IMR-90 (cell line): ENCODE measurements at regions not wholly inside any gene's neighbourhood (a gene's known extent, or its start where the extent isn't known, plus 50 kb on each side); places are given as distances from the start of the nearest gene placed in this dataset.

Experiments
- ATAC-seq: fragments of 200-7000 bp; cut with Tn5 transposase; 2 replicates; pipeline ENCODE4 v1.9.1; 2020; ENCODE audit warnings: low read depth, mild to moderate bottlenecking, moderate library complexity
- BruUV-seq: library from RNA; stranded (reverse); fragments of 400-500 nt; replicated peaks from 2 replicates; lab custom pipeline; 2021; lab: Mats Ljungman, UMichigan
- CTCF ChIA-PET: fragments of 300-600 bp; formaldehyde crosslinking; extraction: SDS; loops from one replicate; lab custom pipeline; 2021; ENCODE audit warnings: antibody characterized with exemption; lab: Yijun Ruan, JAX
- POLR2A ChIA-PET: fragments of 300-600 bp; sonication (Branson Sonifier 250); formaldehyde crosslinking; loops from one replicate; lab custom pipeline; 2022; ENCODE audit warnings: antibody characterized with exemption; ENCODE audit not compliant: unreplicated experiment; lab: Charles Lee
- DNase-seq: peaks from one replicate; pipeline ENCODE4 v3.0.0; 2013
- H2AFZ ChIP-seq: replicated peaks from 2 replicates; pipeline ENCODE3; 2013; ENCODE audit warnings: low read length, mild to moderate bottlenecking; ENCODE audit not compliant: poor library complexity
- H2AK5ac ChIP-seq: 2 replicates; pipeline ENCODE4 v1.6.1; 2013; ENCODE audit warnings: low read depth, low read length, inconsistent platforms
- H2AK9ac ChIP-seq: replicated peaks from 2 replicates; pipeline ENCODE3; 2013; ENCODE audit warnings: mild to moderate bottlenecking, low read depth, low read length, moderate library complexity; ENCODE audit not compliant: poor library complexity
- H2BK120ac ChIP-seq: 2 replicates; pipeline ENCODE4 v1.6.1; 2013; ENCODE audit warnings: low read depth, low read length, inconsistent platforms
- H2BK15ac ChIP-seq: 3 replicates; pipeline ENCODE4 v1.6.1; 2013; ENCODE audit warnings: low read depth, low read length, inconsistent platforms
- H2BK20ac ChIP-seq: 2 replicates; pipeline ENCODE4 v1.6.1; 2013; ENCODE audit warnings: low read depth, mild to moderate bottlenecking, inconsistent platforms, low read length, moderate library complexity
- H2BK5ac ChIP-seq: 2 replicates; pipeline ENCODE4 v1.6.1; 2013; ENCODE audit warnings: mild to moderate bottlenecking, low read depth, low read length, inconsistent platforms; ENCODE audit not compliant: poor library complexity, severe bottlenecking
- H3K14ac ChIP-seq: replicated peaks from 2 replicates; pipeline ENCODE4 v1.6.1; 2013; ENCODE audit warnings: low read depth, low read length, inconsistent platforms
- H3K18ac ChIP-seq: 2 replicates; pipeline ENCODE4 v1.6.1; 2013; ENCODE audit warnings: low read depth, low read length, control low read depth
- H3K23ac ChIP-seq: 2 replicates; pipeline ENCODE4 v1.6.1; 2013; ENCODE audit warnings: low read depth, low read length, inconsistent platforms
- H3K27ac ChIP-seq: 2 replicates; pipeline ENCODE4 v1.5.1; 2013; ENCODE audit warnings: mild to moderate bottlenecking, control low read depth, low read length; ENCODE audit not compliant: insufficient read depth
- H3K27me3 ChIP-seq: 2 replicates; pipeline ENCODE4 v1.6.1; 2013; ENCODE audit warnings: low read length; ENCODE audit not compliant: control insufficient read depth, insufficient read depth
- H3K36me3 ChIP-seq: 2 replicates; pipeline ENCODE4 v1.6.1; 2013; ENCODE audit warnings: low read length, mixed read lengths; ENCODE audit not compliant: control insufficient read depth, insufficient read depth
- H3K4ac ChIP-seq: 2 replicates; pipeline ENCODE4 v1.6.1; 2013; ENCODE audit warnings: low read depth, low read length, inconsistent platforms
- H3K4me1 ChIP-seq: 2 replicates; pipeline ENCODE4 v1.6.1; 2013; ENCODE audit warnings: low read length, mixed read lengths; ENCODE audit not compliant: control insufficient read depth, insufficient read depth
- H3K4me2 ChIP-seq: 2 replicates; pipeline ENCODE4 v1.6.1; 2013; ENCODE audit warnings: low read depth, mild to moderate bottlenecking, control low read depth, low read length, moderate library complexity
- H3K4me3 ChIP-seq: 2 replicates; pipeline ENCODE4 v1.5.1; 2013; ENCODE audit warnings: low read depth, mild to moderate bottlenecking, control low read depth, low read length, moderate library complexity; ENCODE audit not compliant: insufficient read depth
- H3K56ac ChIP-seq: 2 replicates; pipeline ENCODE4 v1.6.1; 2013; ENCODE audit warnings: low read length, inconsistent platforms; ENCODE audit not compliant: insufficient read depth; ENCODE audit errors: extremely low read depth
- H3K79me1 ChIP-seq, 2 experiments: 2 replicates each; pipeline ENCODE4 v1.6.1; 2013; ENCODE audit warnings: low read length in 2 of 2, inconsistent platforms in 1 of 2, low read depth in 1 of 2
- H3K9ac ChIP-seq: 2 replicates; pipeline ENCODE4 v1.6.1; 2013; ENCODE audit warnings: low read depth, low read length, control low read depth
- H3K9me1 ChIP-seq: 2 replicates; pipeline ENCODE4 v1.6.1; 2013; ENCODE audit warnings: low read length, inconsistent platforms; ENCODE audit not compliant: insufficient read depth
- H3K9me3 ChIP-seq: 2 replicates; pipeline ENCODE4 v1.6.1; 2013; ENCODE audit warnings: low read length; ENCODE audit not compliant: control insufficient read depth, insufficient read depth
- H4K20me1 ChIP-seq: 2 replicates; pipeline ENCODE4 v1.6.1; 2013; ENCODE audit warnings: low read length, inconsistent platforms; ENCODE audit not compliant: insufficient read depth
- H4K5ac ChIP-seq: 2 replicates; pipeline ENCODE4 v1.6.1; 2013; ENCODE audit warnings: mild to moderate bottlenecking, low read depth, low read length, control low read depth
- H4K8ac ChIP-seq, 2 experiments: 2 replicates each; pipeline ENCODE4 v1.6.1; 2013; ENCODE audit warnings: low read depth in 2 of 2, low read length in 2 of 2, control low read depth in 1 of 2, inconsistent platforms in 1 of 2
- H4K91ac ChIP-seq: 2 replicates; pipeline ENCODE4 v1.6.1; 2013; ENCODE audit warnings: low read depth, low read length, inconsistent platforms; ENCODE audit not compliant: insufficient read depth
- BHLHE40 ChIP-seq: fragments of 150-350 bp; IDR thresholded peaks from 2 replicates; pipeline ENCODE4 v1.6.1; 2016; ENCODE audit warnings: mild to moderate bottlenecking, low read depth, low read length
- CEBPB ChIP-seq: IDR thresholded peaks from 2 replicates; pipeline ENCODE4 v1.6.1; 2012; ENCODE audit warnings: low read depth, low read length, improper control_type of control experiment
- CHD1 ChIP-seq: IDR thresholded peaks from 2 replicates; pipeline ENCODE4 v1.6.1; 2012; ENCODE audit warnings: low read depth, low read length, improper control_type of control experiment
- CTCF ChIP-seq: conservative IDR thresholded peaks from 2 replicates; pipeline ENCODE4 v1.5.1; 2012; ENCODE audit warnings: mild to moderate bottlenecking, low read depth, low read length, improper control_type of control experiment
- ELK1 ChIP-seq: fragments of 150-350 bp; IDR thresholded peaks from 2 replicates; pipeline ENCODE4 v1.6.1; 2016; ENCODE audit warnings: low read depth, mild to moderate bottlenecking, low read length, moderate library complexity, borderline replicate concordance
- FOS ChIP-seq: fragments of 150-350 bp; IDR thresholded peaks from 2 replicates; pipeline ENCODE4 v1.6.1; 2016; ENCODE audit warnings: low read depth, low read length
- MAFK ChIP-seq: IDR thresholded peaks from 2 replicates; pipeline ENCODE4 v1.6.1; 2012; ENCODE audit warnings: low read depth, low read length, improper control_type of control experiment
- MAZ ChIP-seq: IDR thresholded peaks from 2 replicates; pipeline ENCODE4 v1.6.1; 2012; ENCODE audit warnings: low read depth, mild to moderate bottlenecking, low read length, improper control_type of control experiment, moderate library complexity, borderline replicate concordance
- MXI1 ChIP-seq: IDR thresholded peaks from 2 replicates; pipeline ENCODE4 v1.6.1; 2012; ENCODE audit warnings: low read depth, mild to moderate bottlenecking, low read length, moderate library complexity, borderline replicate concordance
- NFE2L2 ChIP-seq: fragments of 150-350 bp; IDR thresholded peaks from 2 replicates; pipeline ENCODE4 v1.6.1; 2016; ENCODE audit warnings: low read depth, mild to moderate bottlenecking, low read length
- POLR2A ChIP-seq: IDR thresholded peaks from 2 replicates; pipeline ENCODE4 v1.6.1; 2012; ENCODE audit warnings: mild to moderate bottlenecking, low read depth, low read length
- RAD21 ChIP-seq: IDR thresholded peaks from 2 replicates; pipeline ENCODE4 v1.6.1; 2012; ENCODE audit warnings: low read length, improper control_type of control experiment
- RCOR1 ChIP-seq: IDR thresholded peaks from 2 replicates; pipeline ENCODE4 v1.6.1; 2012; ENCODE audit warnings: mild to moderate bottlenecking, low read length, improper control_type of control experiment; ENCODE audit not compliant: insufficient replicate concordance
- RFX5 ChIP-seq: IDR thresholded peaks from 2 replicates; pipeline ENCODE4 v1.8.0; 2012; ENCODE audit warnings: low read depth, mild to moderate bottlenecking, low read length, moderate library complexity
- SMC3 ChIP-seq: fragments of 150-350 bp; IDR thresholded peaks from 2 replicates; pipeline ENCODE4 v1.6.1; 2016; ENCODE audit warnings: low read depth, mild to moderate bottlenecking, antibody characterized with exemption, low read length, moderate library complexity
- USF2 ChIP-seq: fragments of 150-350 bp; IDR thresholded peaks from 2 replicates; pipeline ENCODE4 v1.6.1; 2017; ENCODE audit warnings: mild to moderate bottlenecking, antibody characterized with exemption, low read length, low read depth
- WGBS, 2 experiments: methylation state at CpG; one replicate each; pipeline versions ENCODE4 v1.1.5 to v1.1.7; 2013; ENCODE audit warnings: missing lambda C conversion rate in 2 of 2; ENCODE audit not compliant: insufficient read length in 1 of 2; ENCODE audit errors: extremely low coverage in 2 of 2; 5-methylcytosine and 5-hydroxymethylcytosine counted together
- dilution Hi-C: fragments of 300-500 bp; cut with HindIII; formaldehyde crosslinking; loops from one replicate; pipeline ENCODE4 v1.14.3; 2018; ENCODE audit warnings: low sequenced_read_pairs; ENCODE audit not compliant: unreplicated experiment
- in situ Hi-C: fragments of 300-500 bp; cut with MboI; formaldehyde crosslinking; loops from 3 replicates; pipeline ENCODE4 v1.14.3; 2019; ENCODE audit warnings: low sequenced_read_pairs, inconsistent platforms, mixed read lengths
- intact Hi-C: fragments of 100-400 bp; cut with micrococcal nuclease; formaldehyde crosslinking; loops from 2 replicates; pipeline ENCODE4 v1.10.0; 2022

- WGBS, 2 experiments: no CpG with 5 or more reads among the region's 1 CpG
- dilution Hi-C loops (no loop called here), in situ Hi-C loops (no loop called here), intact Hi-C loops (no loop called here)
- no peak for DNase-seq
- no peaks in the 10 kb centered on the region for H3K36me3 ChIP-seq
- H3K56ac ChIP-seq: no peak overlapping the region
- H3K4me3 ChIP-seq: no peak overlapping the region
- H3K79me1 ChIP-seq: no peaks in the 10 kb centered on the region
- ChIA-PET CTCF (no interaction called here), POLR2A (no interaction called here)
- no peak overlapping the region for H2AK5ac ChIP-seq
- H3K14ac ChIP-seq: no peak overlapping the region
- H2BK120ac ChIP-seq: no peak overlapping the region
- H3K27me3 ChIP-seq: no peaks in the 10 kb centered on the region
- H2AFZ ChIP-seq: no peak overlapping the region
- H3K9ac ChIP-seq: no peak overlapping the region
- H4K8ac ChIP-seq: no peak overlapping the region
- H2AK9ac ChIP-seq: no peak overlapping the region
- no peak overlapping the region for H3K4me2 ChIP-seq
- no peak overlapping the region for H3K4ac ChIP-seq
- no TSS peak for BruUV-seq
- H2BK15ac ChIP-seq: no peak overlapping the region
- TF ChIP-seq RFX5 (no peak), CEBPB (no peak), MXI1 (no peak), ELK1 (no peak), MAFK (no peak), RAD21 (no peak), CTCF (no peak), MAZ (no peak), BHLHE40 (no peak), SMC3 (no peak), FOS (no peak), RCOR1 (no peak), NFE2L2 (no peak), USF2 (no peak), CHD1 (no peak), POLR2A (no peak)
- H3K4me1 ChIP-seq: no peaks in the 10 kb centered on the region
- no peak overlapping the region for H2BK20ac ChIP-seq
- no peak overlapping the region for H2BK5ac ChIP-seq
- no peaks in the 10 kb centered on the region for H3K9me1 ChIP-seq
- ATAC-seq: no peak
- H4K91ac ChIP-seq: no peak overlapping the region
- H4K5ac ChIP-seq: no peak overlapping the region
- H4K20me1 ChIP-seq: no peaks in the 10 kb centered on the region
- no peak overlapping the region for H3K27ac ChIP-seq
- no peak overlapping the region for H3K18ac ChIP-seq
- H3K23ac ChIP-seq: no peak overlapping the region
- peaks cover 6% of the 10 kb centered on the region for H3K9me3 ChIP-seq
Observed at GRCh38 chr1:176325664-176326063, 118.6 kb upstream of the COP1 start.
